ENCODE measurements at regions not wholly inside any gene's neighbourhood (a gene's known extent, or its start where the extent isn't known, plus 50 kb on each side); places are given as distances from the start of the nearest gene placed in this dataset.

DNA sequence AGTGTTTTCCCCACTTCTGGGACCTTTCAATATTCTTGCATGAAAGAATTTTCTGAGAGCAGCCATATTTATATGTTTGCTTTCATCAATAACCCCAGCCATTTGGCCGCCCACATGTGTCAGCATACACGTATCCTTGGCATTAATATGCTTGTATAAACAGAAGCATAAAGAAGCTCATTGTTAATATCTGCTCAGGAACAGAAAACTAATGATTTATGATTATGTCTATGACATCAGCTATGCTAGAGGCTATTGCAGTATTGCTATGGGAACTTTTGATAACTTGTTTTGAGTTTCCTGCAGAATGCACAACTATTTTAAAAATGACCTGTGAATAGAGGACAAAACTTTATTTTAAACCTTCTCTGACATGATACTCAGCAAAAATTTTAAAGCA is 300.9 kb upstream of the MTPN start:
- WGBS, 2 donors, result 54 to 56% methylated on average over 2 of the region's 2 CpGs
- DNase-seq (no peak), ATAC-seq (ENCODE audit: low FRiP score in 2 of 2) (no peak)

DNA sequence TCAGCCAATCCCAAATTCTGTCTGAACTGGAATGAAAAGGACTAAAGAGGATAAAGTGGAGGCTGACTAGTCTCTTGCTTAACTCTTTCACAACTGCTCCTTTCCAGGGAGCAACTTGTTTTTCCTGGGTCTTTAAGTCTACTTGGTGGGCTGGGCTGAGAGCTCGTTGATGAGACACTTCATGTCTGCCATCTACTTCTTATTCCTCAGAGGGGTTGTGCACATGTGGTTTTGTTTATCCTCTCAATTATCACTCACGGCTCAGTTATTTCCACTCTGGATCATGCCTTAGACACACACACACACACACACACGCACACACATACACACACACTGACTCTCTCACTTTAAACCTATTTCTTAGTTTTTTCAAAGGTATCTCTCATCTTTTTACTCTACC is 298.6 kb upstream of the MTPN start:
- Histone ChIP-seq H3K4me3 (no peak overlapping the region), H3K4me1 (no peaks in the 10 kb centered on the region), H3K27ac (no peak overlapping the region), H3K36me3 (no peaks in the 10 kb centered on the region), H3K27me3 (no peaks in the 10 kb centered on the region), H3K9me3 (no peaks in the 10 kb centered on the region)
- DNase-seq (no peak), ATAC-seq (ENCODE audit: low FRiP score in 2 of 2) (no peak)
- no peak for TF ChIP-seq EP300 (IDR thresholded peaks at IDR 0.05)
- TF ChIP-seq, protein P1, sequence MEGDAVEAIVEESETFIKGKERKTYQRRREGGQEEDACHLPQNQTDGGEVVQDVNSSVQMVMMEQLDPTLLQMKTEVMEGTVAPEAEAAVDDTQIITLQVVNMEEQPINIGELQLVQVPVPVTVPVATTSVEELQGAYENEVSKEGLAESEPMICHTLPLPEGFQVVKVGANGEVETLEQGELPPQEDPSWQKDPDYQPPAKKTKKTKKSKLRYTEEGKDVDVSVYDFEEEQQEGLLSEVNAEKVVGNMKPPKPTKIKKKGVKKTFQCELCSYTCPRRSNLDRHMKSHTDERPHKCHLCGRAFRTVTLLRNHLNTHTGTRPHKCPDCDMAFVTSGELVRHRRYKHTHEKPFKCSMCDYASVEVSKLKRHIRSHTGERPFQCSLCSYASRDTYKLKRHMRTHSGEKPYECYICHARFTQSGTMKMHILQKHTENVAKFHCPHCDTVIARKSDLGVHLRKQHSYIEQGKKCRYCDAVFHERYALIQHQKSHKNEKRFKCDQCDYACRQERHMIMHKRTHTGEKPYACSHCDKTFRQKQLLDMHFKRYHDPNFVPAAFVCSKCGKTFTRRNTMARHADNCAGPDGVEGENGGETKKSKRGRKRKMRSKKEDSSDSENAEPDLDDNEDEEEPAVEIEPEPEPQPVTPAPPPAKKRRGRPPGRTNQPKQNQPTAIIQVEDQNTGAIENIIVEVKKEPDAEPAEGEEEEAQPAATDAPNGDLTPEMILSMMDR (IDR thresholded peaks at IDR 0.05), result no peak
- WGBS, 2 donors, result 48 to 54% methylated on average over 3 of the region's 3 CpGs

More for the DNA sequence above, 300.9 kb upstream of the MTPN start:
- Histone ChIP-seq H3K27me3 (no peaks in the 10 kb centered on the region), H3K4me1 (no peaks in the 10 kb centered on the region), H3K27ac (no peak overlapping the region), H3K9me3 (no peaks in the 10 kb centered on the region), H3K36me3 (no peaks in the 10 kb centered on the region), H3K4me3 (no peak overlapping the region)
- TF ChIP-seq POLR2A (IDR thresholded peaks at IDR 0.05), result no peak
- no peak for TF ChIP-seq EP300 (IDR thresholded peaks at IDR 0.05)
- TF ChIP-seq, protein P1 (IDR thresholded peaks at IDR 0.05), result no peak
- TF ChIP-seq POLR2AphosphoS5 (IDR thresholded peaks at IDR 0.05), result no peak

DNA sequence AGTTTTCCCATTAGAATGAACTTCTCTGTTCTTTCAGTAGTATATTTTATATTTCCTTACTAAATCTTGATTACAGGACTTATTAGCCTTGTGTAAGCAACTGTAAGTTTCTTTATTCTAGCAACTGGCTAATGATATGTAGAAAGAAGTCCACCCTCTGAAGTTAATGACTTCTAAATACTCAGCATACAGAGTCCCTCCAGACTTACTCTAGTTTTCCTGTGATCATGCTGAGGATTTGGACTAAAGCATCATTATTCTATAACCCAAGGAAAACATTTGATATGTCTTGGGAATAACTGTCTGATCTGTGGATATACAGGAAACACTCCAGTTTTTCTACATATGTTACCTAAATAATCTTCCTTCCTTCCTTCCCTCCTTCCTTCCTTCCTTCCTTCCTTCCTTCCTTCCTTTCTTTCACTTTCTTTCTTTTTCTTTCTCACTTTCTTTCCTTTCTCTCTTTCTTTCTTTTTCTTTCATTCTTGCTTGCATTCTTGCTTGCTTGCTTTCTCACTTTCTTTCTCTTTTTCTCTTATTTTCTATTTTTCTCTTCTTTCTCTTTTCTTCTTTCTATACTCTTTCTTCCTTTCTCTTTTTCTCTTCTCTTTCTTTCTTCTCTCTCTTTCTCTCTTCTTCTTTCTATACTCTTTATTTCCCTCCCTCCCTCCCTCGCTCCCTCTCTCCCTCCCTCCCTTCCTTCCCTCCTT is 297.6 kb upstream of the MTPN start:
- 83 to 84% methylated on average over 1 of the region's 1 CpG for WGBS, 2 donors
- ATAC-seq (ENCODE audit: low FRiP score in 2 of 2), result no peak
- DNase-seq, result no peak
- no peaks in the 10 kb centered on the region for H3K4me1 ChIP-seq
- H3K4me3 ChIP-seq, result no peak overlapping the region
- H3K27me3 ChIP-seq, result no peaks in the 10 kb centered on the region
- no peak overlapping the region for H3K27ac ChIP-seq
- no peaks in the 10 kb centered on the region for H3K36me3 ChIP-seq
- H3K9me3 ChIP-seq, result no peaks in the 10 kb centered on the region
- TF ChIP-seq, protein P1 (IDR thresholded peaks at IDR 0.05), result no peak
- TF ChIP-seq POLR2AphosphoS5 (IDR thresholded peaks at IDR 0.05), result no peak
- no peak for TF ChIP-seq EP300 (IDR thresholded peaks at IDR 0.05)
- TF ChIP-seq POLR2A (IDR thresholded peaks at IDR 0.05), result no peak

DNA sequence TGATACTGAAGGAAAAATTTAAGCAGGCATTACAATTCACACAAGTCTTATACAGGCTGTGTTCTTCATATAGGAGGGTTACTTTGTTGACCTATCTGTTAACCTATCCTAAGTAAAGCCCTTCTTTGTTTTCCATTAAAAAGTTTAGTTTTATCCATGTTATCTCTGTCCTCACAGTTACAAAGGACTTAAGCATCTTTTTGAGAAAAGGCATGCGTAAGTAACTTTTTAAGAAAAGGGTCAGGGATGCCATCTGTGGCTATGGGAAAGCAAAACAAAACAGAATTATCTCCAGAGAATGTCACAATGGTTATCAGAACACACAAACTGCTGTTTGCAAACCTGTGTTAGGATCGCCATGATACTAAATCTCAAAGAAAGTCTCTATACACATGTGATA is 295.8 kb upstream of the MTPN start:
- H3K4me1 ChIP-seq, result no peaks in the 10 kb centered on the region
- no peak overlapping the region for H3K27ac ChIP-seq
- ATAC-seq (ENCODE audit: low FRiP score in 2 of 2) (no peak), DNase-seq (no peak)
- H3K4me3 ChIP-seq, result no peak overlapping the region
- H3K27me3 ChIP-seq, result no peaks in the 10 kb centered on the region
- no peaks in the 10 kb centered on the region for H3K36me3 ChIP-seq
- TF ChIP-seq POLR2AphosphoS5 (IDR thresholded peaks at IDR 0.05), result no peak
- TF ChIP-seq, protein P1 (IDR thresholded peaks at IDR 0.05), result no peak
- TF ChIP-seq EP300 (IDR thresholded peaks at IDR 0.05), result no peak
- TF ChIP-seq POLR2A (IDR thresholded peaks at IDR 0.05), result no peak
- 65 to 73% methylated on average over 2 of the region's 2 CpGs for WGBS, 2 donors
- H3K9me3 ChIP-seq, result no peaks in the 10 kb centered on the region

DNA sequence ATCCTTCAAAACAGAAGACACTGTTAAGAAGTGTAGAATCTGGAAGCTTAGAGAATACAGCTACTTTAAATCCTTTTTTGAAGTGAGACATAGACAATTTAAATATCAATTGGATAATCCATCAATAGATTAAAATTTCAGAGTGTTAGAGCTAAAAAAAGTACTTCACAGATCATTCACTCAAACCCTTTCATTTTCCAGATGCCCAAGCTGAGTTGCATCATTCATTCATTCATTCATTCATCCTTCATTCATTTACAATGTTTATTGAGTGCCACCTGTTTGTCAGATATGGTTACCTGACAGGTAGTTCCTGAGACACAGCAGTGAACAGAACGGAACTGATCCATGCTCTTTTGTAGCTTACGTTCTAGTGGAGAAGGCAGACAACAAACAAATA is 290.7 kb upstream of the MTPN start:
- TF ChIP-seq POLR2A (IDR thresholded peaks at IDR 0.05) (no peak), POLR2AphosphoS5 (IDR thresholded peaks at IDR 0.05) (no peak), EP300 (IDR thresholded peaks at IDR 0.05) (no peak)
- TF ChIP-seq, protein P1 (IDR thresholded peaks at IDR 0.05), result no peak
- 76 to 94% methylated on average over 2 of the region's 2 CpGs for WGBS, 2 donors
- Histone ChIP-seq H3K36me3 (no peaks in the 10 kb centered on the region), H3K27me3 (no peaks in the 10 kb centered on the region), H3K4me1 (no peaks in the 10 kb centered on the region), H3K9me3 (peaks cover 0 to 14% (median 8%) of the 10 kb centered on the region in 4 donors), H3K27ac (no peak overlapping the region), H3K4me3 (no peak overlapping the region)
- no peak for DNase-seq
- no peak for ATAC-seq (ENCODE audit: low FRiP score in 2 of 2)

Data from upper lobe of left lung (tissue), 6 donors.